ENCODE measurements at regions not wholly inside any gene's neighbourhood (a gene's known extent, or its start where the extent isn't known, plus 50 kb on each side); places are given as distances from the start of the nearest gene placed in this dataset.

GRCh38 chr16:8155275-8155674 lies 435.0 kb downstream of the TMEM114 start:
- TF ChIP-seq CTCF (IDR thresholded peaks at IDR 0.05) (no peak), POLR2A (IDR thresholded peaks at IDR 0.05) (no peak), EP300 (IDR thresholded peaks at IDR 0.05) (no peak)

Data from ovary (tissue), 3 donors.